Omental fat pad (tissue), 3 donors: ENCODE measurements at regions not wholly inside any gene's neighbourhood (a gene's known extent, or its start where the extent isn't known, plus 50 kb on each side); places are given as distances from the start of the nearest gene placed in this dataset.
"Not testable (repeated sequence)": the region's sequence is repeated elsewhere in the genome, so short reads cannot be mapped to it uniquely, and the experiment has no call there.

Source experiments
- ATAC-seq: fragments of 150-250 bp; one replicate; pipeline ENCODE4 v1.9.1; 2016; ENCODE audit warnings: mild to moderate bottlenecking, moderate library complexity; ENCODE audit not compliant: low FRiP score
- DNase-seq: peaks from one replicate; pipeline ENCODE4 v3.0.0-alpha.2; 2019; ENCODE audit warnings: low spot score
- CTCF ChIP-seq, 3 donors: fragments of 450-650 bp; IDR thresholded peaks; one replicate each; pipeline ENCODE4 v1.5.1; 2016 to 2017; ENCODE audit warnings: antibody characterized with exemption in 3 of 3, mild to moderate bottlenecking in 3 of 3, moderate library complexity in 2 of 3

DNA sequence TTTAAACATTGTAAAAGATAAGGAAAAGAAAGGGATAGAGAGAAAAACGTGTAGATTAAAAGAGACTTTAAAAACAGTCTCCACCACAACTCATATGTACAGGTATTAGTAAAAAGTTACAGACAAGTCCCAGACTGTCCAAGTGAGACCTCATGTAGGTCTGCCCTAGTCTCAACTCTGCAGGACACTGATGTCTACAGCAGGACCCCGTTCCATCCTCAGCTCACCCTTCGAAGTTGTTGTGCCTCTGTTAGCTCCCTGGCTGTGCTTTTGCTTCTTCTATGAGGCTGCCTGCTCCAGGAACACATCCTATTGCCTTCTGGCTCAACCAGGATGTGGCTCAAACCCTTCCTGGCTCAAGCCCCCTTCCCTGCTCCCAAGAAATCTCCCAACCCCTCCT, 72.9 kb upstream of the FBXO28 start:
- DNase-seq = no peak
- no peak for ATAC-seq
- TF ChIP-seq CTCF (IDR thresholded peaks at IDR 0.05) = no peak

GRCh38 chr1:224040423-224040822, 73.5 kb upstream of the FBXO28 start:
- not testable (repeated sequence) for DNase-seq, ATAC-seq

DNA sequence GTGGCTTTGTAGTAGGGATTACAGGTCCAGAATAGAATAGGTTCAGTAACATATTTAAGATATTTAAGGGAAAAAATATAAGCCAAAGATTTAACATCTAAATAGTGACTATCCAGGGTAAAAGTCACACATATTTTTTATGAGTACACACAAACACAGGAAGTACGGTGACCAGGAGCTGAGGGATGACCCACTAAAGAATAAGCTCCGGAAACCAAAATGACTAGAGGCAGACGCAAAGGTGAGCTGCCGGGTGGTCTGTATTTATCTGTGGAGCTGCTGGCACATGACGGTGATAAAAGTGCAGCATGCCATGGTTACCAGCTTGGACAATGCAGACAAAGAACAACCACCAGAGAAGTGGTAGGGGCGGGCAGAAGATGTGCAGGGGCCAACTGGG, 73.9 kb upstream of the FBXO28 start:
- ATAC-seq = not testable (repeated sequence)

DNA sequence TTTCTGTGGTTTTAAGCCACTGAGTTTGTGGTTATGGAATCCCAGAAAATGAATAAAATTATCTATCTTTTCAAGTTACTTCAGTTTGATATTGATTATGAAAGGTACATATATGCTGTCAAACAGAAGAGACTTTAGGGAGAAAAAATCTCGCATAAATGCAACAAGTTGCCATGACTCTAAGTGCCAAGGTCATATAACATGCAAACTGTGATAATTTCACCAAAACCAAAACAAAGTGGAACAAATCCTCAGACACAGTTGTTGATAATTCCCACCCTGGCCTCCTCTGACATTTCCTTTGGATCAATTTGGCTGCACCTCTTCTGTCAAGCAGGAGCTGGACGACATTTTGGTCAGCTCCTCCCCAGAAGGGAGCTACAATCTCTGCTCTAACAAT, 75.1 kb upstream of the FBXO28 start:
- not testable (repeated sequence) for DNase-seq, ATAC-seq

More for the DNA sequence above, 73.9 kb upstream of the FBXO28 start:
- not testable (repeated sequence) for DNase-seq

GRCh38 chr1:224037362-224037761, 76.5 kb upstream of the FBXO28 start:
- ATAC-seq, DNase-seq: not testable (repeated sequence)

DNA sequence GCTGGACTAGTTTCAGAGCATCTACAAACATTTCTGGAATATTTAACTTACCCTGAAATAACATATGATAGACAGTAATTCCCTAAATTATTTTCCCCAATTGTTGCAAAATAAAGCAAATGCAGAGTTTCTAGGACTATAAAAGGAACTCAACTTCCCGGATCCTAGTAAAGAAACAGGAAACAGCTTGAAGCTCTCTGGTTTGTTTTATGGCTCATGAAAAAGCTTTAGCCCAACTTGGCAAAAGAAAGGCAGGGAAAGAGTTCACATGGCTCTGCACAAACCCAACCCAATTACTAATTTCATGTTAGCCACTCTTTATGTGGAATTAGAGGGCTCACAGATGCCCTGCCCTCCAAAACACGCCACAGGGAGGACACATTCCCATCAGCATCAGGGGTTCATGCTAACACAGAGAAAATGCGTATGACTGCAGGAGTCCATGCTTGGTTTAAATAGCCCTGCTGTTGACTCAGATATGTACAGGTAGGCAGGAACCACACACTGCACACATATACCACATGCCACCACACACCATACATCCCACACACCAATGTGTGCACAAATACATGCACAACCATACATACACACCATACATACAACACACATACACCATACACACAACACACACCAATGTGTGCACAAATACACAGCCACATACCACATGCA, 81.2 kb upstream of the FBXO28 start:
- not testable (repeated sequence) for ATAC-seq

GRCh38 chr1:224031986-224032385, 81.9 kb upstream of the FBXO28 start:
- not testable (repeated sequence) for DNase-seq, ATAC-seq

More for the DNA sequence above, 81.2 kb upstream of the FBXO28 start:
- DNase-seq = not testable (repeated sequence)

- not testable (repeated sequence) for ATAC-seq, DNase-seq
These were observed 83.7 kb upstream of the FBXO28 start for GRCh38 chr1:224030257-224030656.

DNA sequence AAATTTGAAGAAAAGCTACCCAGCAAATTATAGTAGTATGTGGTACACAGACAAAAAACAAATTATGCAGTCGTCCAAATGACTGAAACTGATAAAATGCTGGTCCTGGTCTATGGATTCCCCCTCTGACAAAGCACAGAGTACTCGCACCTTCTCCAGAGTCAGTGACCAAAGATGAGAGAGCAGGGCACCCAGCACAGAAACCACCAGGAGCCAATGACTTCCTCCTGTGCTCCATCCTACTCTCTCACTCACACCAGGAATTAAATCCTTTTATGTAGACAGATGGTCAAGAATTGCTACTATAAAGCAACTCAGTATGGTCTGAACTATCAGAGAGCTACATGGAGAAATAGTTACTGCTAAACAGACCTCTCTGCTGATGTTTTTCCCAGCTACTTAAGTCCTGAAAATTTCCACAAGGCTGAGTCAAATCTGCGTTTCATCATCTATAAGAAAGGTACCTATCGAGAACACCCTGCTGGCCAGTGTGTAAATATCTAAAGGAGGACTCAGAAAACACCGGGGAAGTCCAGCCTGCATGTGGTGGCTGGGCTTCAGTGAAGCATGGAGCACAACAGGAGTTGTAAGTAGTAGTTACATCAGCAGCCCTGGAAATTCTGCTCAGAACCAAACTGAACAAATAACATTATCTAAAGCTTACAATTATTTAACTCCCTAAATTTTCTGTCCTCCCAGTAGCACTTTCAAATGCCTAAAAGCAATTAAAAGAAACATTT, 84.5 kb upstream of the FBXO28 start:
- not testable (repeated sequence) for ATAC-seq, DNase-seq

DNA sequence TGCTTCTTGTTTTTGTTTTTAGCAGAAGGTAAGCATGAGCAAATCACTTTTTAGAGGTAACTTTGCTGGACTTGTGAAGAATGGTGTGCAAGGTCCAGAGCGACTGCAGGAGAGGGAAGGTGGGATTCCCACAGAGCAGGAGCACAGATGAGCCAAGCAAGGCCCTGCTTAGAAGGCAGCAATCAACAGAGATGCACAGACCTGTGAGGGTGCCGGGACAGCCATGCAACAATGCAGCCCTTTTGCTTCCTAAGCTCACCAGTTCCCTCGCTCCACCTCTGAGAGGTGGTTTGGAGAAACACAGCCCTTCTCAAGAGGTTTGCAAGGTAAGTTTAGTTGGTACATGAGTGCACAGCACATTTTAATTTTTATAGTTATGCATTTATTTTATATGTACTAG, 85.1 kb upstream of the FBXO28 start:
- ATAC-seq, DNase-seq: not testable (repeated sequence)

DNA sequence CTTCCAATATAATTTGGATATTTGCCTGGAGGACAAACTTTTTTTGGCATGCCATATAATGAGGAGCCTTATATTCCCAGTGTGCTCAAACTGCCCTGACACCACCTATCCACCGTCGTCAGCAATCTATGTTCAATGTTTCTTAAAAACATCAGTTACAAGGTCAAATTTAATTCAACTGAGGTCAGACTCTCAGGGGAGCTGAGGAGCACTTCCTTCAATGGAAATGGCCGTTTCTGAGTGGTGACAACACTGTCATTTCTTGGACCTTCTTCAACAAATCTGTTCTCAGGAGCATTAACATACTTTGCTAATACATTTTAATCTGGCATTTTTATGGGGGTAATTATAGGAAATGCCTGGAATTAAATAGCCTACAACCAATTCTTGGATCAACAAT, 90.8 kb upstream of the FBXO28 start:
- DNase-seq, ATAC-seq: not testable (repeated sequence)

DNA sequence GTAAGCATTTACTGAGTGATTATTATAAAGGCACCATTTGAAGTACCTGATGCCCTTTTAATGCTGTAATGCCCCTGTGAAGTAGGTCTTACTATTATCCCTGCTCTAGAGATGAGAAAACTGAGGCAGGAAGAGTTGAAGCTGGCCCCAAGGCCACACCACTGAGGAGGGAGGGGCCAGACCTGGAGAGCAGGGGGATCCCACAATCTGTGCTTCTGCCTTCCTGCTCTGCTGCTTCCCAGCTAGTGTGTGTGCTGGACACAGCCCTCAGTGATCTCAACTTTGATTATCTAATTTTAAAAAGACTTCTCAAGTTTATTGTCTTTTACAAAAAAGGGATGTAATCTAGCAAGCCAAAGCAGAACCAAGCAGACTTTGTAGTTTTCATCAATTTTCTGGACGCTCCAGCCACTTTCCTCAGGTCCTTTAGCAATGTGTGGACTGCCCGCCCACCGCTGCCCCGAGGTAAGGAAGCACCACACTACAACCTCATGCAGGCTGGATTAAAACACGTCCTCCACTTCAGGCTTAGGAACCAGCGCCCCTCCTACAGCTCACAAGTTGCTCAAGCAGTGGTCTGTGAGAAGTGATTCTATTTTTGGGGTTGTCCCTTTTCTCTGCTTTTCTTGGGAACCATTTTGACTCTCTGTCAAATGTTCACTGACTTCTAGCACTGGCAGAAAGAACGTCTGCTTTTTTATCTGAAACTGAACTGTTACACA, 91.5 kb upstream of the FBXO28 start:
- DNase-seq, ATAC-seq: not testable (repeated sequence)

DNA sequence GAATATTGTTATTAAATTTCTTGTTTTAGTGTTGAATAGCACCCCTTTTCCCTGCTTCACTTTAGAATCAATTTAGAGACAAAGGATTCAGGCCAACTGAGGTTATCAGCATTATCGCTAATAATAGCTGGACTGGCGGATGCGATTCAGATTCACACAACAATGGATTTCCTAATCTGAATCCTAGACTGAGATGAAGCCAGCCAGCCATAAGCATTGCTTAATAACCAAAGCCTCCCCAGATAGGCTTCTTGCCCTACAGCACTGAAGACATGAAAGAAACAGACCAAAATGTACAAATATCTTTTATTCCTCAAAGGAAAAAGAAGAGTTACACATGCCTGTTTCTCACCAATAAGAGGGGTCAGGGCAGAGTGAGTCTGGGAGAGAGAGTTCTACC, 94.0 kb upstream of the FBXO28 start:
- not testable (repeated sequence) for DNase-seq, ATAC-seq

DNA sequence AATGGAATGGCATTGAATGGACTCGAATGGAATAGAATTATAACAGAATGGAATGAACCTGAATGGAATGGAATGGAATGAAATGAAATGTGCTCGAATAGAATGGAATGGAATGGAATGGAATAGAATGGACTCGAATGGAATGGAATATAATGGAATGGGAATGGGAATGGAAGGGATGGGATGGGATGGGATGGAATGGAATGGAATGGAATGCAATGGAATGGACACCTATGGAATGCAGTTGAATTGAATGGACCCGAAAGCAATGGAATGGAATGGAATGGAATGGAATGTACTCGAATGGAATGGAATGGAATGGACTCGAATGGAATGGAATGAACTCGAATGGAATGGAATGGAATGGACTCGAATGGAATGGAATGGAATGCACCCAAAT, 98.1 kb upstream of the FBXO28 start:
- DNase-seq, ATAC-seq: not testable (repeated sequence)
